M059J (cell line): ENCODE measurements at regions not wholly inside any gene's neighbourhood (a gene's known extent, or its start where the extent isn't known, plus 50 kb on each side); places are given as distances from the start of the nearest gene placed in this dataset.

ENCODE experiments used
- DNase-seq: peaks from one replicate; pipeline ENCODE4 v3.0.0-alpha.2; 2012; ENCODE audit warnings: low read depth

DNA sequence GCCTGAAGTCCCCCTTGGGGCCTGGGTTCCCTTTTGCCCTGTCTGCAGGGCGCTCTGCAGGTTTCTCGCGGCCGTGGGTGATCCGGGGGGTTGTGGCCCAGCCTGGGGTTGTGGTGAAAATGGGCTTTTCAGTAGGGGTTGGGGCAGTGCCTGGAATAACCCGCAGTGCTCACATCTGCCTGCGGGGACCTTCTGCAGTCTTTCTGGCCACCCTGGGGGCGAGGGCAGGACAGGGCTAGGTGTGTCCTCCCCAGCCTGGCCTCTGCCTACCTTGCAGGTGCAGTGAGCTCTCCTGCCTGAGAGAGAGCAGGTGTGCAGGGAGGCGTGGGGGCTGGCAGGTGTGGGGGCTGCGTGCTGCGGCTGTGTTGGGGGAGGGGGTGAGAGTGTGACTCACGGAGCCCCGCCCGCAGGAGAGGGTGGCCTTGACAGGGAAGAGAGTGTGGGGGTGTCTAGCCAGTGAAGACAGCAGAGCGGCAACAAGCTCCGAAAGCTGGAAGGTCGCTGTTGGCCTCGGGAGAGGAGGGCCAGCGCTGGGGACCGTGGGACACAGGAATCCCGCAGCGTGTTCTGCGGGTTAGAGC is 131.4 kb downstream of the MRPL36 start:
- no peak for DNase-seq

DNA sequence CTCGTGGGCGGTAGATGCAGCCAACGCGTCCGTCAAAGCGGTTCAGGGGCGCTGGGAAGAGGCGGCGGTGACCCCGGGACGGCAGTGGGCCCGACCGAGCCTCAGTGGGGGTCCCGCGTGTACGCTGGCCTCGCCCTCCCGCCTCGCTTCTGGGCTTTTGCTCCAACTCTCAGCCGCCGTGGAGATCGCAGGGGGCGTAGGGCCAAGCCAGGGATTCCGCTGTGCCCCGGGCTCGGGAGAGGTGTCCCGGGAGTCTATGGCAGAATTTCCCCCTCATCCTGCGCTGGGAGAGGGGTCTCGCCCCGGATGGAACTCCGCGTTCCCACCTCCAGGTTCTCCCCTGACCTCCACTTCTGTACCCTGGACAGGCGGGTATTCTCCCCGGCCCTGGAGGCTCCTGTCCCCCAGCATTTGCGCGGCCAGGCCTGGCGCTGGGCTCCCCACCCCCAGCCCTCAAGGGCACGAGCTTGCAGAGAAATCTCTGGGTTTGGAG is 131.9 kb downstream of the MRPL36 start:
- DNase-seq = no peak

- no peak for DNase-seq
Measured at GRCh38 chr5:1666812-1667588, 132.6 kb downstream of the MRPL36 start.

DNA sequence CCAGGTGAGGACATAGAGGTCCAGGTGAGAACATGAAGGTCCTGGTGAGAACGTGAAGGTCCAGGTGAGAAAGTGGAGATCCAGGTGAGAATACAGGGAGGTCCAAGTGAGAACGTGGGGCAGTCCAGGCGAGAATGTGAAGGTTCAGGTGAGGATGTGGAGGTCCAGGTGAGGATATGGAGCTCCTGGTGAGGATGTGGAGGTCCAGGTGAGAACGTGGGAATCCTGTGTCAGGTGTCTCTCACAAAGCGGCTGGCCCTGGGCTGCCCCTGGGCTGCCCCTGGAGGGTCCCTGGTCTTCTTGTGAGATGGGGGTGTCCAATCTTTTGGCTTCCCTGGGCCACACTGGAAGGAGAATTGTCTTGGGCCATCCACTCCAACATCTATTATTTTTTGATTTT is 133.4 kb downstream of the MRPL36 start:
- DNase-seq = no peak

DNA sequence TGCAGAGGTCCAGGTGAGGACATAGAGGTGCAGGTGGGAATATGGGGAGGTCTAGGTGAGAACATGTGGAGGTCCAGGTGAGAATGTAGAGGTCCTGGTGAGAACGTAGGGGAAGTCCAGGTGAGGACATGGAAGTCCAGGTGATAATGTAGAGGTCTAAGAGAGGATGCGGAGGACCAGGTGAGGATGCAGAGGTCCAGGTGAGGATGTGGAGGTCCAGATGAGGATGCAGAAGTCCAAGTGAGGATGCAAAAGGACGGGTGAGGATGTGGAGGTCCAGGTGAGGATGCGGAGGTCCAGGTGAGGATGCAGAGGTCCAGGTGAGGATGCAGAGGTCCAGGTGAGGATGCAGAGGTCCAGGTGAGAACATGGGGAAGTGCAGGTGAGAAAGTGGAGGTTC is 133.8 kb downstream of the MRPL36 start:
- DNase-seq = no peak

DNA sequence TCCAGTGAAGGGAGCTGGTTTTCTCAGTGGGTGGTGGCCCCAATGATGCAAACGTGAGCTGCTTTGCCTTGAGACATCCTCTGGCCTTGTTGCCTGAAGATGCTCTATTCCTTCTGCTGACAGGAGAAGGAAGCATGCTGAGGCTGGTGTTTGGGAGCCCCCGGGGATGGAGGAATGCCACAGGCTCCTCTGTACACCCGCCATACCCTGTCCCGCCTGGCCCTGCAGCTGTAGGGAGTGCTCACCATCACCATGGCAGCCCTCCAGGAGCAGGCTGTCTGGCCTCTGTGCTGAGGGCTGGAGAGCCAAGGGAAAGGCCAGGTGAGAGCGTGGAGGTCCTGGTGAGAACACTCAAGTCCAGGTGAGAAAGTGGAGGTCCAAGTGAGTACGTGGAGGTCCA is 134.4 kb downstream of the MRPL36 start:
- no peak for DNase-seq

- no peak for DNase-seq
Measured at GRCh38 chr5:1663186-1663585, 136.5 kb downstream of the MRPL36 start.

- DNase-seq = no peak
Measured at GRCh38 chr5:1662559-1663085, 137.0 kb downstream of the MRPL36 start.

GRCh38 chr5:1661831-1662558 is 137.6 kb downstream of the MRPL36 start:
- DNase-seq = no peak

DNA sequence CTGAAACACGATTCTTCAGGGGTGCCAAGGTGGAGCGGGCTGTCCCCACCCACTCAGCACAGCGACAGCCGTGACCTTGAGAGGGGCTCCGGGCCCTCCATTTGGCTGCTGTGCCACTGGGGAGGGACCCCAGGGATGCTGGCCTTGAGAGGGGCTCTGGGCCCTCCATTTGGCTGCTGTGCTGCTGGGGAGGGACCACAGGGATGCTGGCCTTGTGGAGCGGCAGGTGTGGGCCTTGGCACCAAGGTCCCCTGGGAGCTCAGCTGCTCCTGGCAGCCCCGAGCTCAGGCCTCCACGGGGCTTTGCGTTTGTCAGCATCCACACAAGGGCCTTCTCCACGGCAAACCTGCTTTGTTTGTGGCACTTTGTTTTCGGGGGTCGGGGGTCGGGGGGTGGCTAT is 137.6 kb upstream of the LPCAT1 start:
- no peak for DNase-seq

- DNase-seq = no peak
Measured at GRCh38 chr5:1660511-1660910, 136.8 kb upstream of the LPCAT1 start.

DNA sequence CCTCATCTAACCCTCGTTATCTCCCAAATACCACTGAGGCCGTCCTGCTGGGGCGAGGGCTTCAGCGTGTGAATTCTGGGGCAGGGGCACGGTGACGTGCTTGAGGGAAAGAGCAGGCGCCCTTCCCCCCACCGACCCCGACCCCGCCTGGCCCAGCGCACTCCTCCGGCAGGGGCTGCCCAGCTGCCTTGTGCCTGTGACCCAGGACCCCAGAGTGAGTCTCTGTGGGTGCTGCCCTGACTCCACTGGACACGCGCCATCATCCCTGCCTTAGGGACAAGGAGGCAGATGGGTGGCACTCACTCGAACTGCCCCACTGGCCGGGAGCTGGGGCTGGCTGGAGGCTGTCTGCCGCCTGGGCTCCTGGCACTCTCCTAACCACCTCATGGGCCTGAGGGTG is 136.2 kb upstream of the LPCAT1 start:
- no peak for DNase-seq

DNA sequence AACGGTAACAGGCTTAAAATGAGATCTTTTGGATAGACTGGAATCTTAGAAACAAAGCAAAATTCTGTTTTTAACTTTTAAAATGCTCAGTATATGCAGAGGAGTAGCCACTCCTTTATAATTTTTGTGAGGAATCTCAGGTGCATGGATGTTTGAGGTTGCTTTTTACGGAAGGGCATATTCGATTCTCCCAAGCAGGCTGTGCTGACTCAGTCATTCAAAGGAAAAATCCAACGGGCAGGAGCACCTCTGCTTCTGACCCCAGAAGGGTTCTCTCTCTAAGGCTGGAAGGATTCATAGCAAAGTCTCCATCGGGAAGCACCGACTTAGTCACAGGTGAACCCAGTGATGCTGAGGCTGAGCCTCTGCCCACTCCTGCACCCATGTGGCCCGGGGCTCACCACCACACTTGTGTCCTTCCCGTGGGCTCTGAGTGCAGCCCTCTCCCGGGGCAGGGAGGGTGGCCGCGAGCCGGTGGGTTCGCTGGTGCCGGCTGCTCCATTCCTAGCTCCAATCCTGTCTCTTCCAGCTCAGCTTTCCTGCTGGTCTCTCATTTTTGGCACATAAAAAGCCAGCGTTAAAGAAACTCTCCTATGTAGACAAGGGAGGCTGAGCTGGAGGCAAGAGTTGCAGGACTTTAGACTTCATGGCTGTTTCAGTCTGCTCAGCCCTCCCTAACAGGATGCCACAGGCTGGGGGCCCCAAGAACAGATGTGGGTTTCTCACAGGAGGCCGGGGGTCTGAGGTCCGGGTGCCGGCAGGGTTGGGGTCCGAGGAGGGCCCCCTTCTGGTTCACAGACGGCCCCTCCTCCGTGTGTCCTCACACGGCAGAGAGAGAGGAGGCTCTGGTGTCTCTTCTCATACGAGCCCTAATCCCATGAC is 135.6 kb upstream of the LPCAT1 start:
- no peak for DNase-seq

DNA sequence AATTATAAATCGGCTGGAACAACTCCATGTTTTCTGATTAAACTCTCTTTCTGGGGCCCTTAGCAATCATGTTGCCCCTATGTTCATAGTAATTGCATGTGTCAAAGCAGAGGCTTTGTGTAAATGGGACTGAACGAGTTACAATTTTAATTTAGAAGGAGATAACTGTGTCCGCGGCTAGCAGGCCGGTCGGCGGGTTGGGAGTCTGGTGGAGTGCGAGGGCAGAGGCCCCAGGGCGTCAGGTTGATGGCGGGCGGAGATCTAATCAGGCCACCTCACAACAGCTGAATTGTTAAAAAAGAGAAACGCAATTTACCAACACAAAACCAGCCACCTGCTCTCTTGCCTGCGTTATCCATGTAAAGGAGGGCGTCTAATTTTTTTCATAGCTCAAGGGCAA is 134.9 kb upstream of the LPCAT1 start:
- DNase-seq = no peak

- no peak for DNase-seq
Measured at GRCh38 chr5:1657161-1657741, 133.5 kb upstream of the LPCAT1 start.

DNA sequence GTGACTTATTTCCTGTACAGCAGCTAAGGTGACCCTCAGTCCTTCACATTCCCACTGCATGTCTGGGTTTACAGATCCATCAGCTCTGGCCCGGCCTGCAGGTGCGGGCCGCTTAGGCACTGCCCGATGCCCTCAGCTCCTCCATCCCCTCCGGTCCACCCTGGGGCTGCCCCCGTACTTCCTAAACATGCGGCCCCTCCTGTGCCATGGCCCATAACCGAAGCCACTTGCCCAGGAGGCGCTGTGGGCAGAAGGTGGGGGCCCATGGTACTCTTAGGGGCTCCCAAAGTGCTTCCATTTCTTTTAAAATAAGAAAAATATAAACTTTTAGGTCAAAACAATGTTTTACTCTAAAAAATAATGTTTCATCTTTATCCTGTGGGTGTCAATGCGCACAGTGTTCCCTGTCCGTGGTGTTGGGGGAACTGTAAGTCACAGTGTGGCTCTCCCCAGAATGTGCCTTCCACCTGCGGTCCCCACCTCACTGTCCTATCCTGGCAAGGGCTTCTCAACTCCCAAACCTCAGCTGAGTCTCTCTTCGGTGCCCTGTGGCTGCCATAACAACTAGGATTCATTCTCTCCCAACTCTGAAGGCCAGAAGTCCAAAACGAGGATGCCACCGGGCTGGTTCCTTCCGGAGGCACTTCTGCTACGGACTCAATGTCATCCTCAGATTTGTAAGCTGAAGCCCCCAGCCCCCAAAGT is 132.7 kb upstream of the LPCAT1 start:
- no peak for DNase-seq

GRCh38 chr5:1655496-1656270 is 131.9 kb upstream of the LPCAT1 start:
- no peak for DNase-seq

DNA sequence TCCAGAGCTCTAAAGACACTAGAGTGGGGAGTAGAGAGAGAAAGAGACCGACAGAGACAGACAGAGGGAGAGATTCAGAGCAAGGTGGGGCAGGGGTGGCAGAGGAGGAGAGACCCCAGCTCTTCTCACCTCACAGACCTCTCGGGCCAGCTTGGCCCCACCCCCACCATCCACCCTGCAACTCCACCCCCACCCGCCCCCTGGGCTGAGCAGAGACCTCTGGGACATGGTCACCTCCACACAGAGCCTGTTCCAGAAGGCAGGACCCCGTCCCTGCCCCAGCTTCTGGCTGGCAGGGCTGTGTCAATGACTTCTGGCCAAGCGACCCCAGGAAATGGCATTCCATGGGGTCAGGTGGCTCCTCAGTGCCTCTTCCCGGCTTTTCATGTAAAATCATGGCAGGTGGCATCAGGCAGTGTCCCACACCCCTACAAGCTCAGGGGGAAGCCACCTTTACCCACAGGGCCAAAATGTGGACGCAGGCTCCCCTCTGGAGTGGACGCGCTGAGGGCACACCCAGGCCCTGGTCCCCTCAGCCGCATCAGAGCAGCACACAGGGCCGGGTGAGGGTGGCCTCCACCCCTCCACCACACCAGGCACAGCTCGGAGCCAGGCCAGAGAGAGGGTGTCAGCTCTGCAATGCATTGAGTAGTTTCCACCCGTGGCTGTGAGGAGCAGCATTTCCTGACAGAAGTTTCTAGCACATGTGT is 131.2 kb upstream of the LPCAT1 start:
- no peak for DNase-seq
